HG02938 (cell line): ENCODE measurements at regions not wholly inside any gene's neighbourhood (a gene's known extent, or its start where the extent isn't known, plus 50 kb on each side); places are given as distances from the start of the nearest gene placed in this dataset.

ENCODE experiments used
- ATAC-seq: cut with Tn5 transposase; IDR thresholded peaks from one replicate; pipeline ENCODE4 v1.9.1; 2021; ENCODE audit warnings: mild to moderate bottlenecking, moderate library complexity; ENCODE audit not compliant: unreplicated experiment

- no peak for ATAC-seq
Observed at GRCh38 chr11:70486731-70487130, 88.4 kb downstream of the CTTN start.

DNA sequence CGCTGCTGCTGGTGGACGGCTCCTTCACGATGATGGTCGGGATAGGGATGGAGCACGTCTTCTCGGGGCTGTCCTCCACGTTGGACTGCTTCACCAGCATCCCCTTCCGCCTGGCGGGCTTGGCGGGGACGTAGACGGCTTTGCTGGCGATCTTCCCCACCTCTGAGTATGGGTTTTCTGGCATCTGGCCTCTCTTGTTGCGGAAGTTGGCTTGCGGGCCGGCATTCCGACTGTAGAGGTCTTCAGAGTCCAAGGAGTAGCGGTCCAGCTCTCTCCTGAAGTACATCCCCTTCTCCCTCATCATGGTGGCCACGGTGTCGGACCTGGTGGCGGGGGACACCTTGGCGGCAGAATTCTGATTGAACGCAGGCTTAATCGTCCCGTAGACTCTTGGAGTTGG lies 88.8 kb downstream of the CTTN start:
- ATAC-seq: no peak

DNA sequence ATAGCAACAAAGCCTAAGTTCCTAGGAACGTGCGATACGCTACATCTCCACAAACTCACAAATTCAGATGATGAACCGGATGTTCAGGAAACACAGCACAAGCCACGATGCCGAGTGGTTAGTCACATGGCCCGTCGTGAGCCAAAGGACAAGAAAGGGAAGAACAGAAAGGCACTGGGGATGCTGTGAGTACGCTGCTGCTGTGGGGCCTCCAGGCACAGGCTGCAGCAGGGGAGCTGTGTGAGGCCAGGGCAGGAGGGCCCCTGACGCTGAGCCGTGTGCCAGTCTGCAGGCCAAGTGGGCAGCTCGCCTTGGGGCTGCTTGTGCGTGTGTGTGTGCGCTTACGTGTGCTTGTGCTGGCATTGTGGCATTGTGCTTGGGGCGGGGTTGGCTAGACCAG lies 89.4 kb downstream of the CTTN start:
- ATAC-seq: no peak

- ATAC-seq: no peak
Observed at GRCh38 chr11:70488171-70488703, 89.9 kb downstream of the CTTN start.

GRCh38 chr11:70489276-70489675 lies 90.9 kb downstream of the CTTN start:
- no peak for ATAC-seq

DNA sequence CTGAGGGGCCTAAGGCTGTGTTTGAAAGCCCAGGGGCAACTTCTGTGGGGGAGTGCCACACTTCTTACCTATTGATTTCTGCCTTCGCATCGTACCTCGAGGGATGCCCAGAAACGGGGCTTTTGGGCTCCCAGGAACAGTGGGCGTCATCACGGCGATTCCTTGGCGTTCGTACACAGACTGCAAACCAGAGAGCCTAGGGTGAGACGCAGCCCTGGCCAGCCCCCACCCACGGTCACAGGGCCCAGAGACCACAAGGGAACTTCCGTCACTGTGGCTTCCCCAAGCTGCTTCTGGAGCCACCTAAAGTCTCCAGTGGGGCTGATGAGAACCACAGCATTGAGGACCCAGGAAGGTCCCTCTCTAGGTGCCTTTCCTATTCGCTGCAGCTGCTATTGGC lies 91.9 kb downstream of the CTTN start:
- ATAC-seq: no peak

- no peak for ATAC-seq
Observed at GRCh38 chr11:70490723-70491558, 92.6 kb downstream of the CTTN start.

DNA sequence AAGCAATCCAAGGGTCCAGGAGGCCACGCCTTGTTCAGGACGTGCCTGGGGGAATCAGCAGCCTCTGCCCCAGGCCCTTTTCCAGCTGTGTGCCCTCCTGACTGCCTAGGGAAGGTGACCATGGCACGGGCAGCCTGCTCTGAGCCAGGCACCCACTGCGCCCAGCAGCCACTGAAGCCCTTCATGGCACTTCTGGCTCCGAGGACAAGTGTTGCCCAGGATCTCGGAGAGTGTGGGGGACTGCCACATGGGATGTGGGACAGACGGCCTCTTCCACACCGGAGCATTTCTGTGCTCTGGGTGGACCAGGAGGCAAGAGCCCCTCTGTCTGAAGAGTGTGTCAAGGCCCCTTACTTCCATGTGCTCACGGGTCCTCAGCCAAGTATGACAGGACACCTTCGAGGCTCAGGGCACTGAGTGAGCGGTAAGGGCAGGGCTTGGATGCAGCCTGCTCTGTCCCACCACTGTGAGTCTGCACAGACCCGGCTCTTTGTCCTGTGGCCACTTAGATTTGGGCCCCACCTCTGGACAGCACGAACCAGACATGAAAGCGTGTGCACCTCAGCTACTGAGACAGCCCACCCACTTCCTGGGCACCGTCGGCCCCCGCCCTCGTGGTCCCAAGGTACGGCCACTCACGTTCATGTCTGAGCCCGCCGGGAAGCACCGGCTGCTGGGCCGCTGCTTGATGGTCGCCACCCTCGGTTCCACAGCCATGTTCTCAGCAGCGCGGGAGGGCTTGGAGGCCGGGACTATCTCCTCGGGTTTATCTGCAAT lies 93.6 kb downstream of the CTTN start:
- no peak for ATAC-seq

DNA sequence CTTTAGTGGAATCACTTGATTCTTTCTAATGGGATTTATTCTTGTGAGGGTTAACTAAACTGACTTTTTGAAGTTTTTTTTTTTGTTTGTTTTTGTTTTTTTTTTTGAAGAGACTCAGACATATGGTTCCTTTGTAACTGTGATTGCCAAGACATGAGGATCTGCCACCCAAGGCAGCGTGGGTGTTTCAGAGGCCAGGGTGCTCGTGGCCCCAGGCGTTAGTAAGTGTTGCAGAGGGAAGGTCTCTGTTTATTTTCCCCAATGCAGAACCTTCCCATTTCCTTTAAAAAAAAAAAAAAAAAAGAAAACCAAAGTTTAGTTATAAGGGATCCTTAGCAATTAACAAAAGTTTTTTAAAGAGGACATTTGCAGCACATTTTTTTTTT lies 94.8 kb downstream of the CTTN start:
- ATAC-seq: no peak

GRCh38 chr11:70493891-70494290 lies 95.6 kb downstream of the CTTN start:
- no peak for ATAC-seq

DNA sequence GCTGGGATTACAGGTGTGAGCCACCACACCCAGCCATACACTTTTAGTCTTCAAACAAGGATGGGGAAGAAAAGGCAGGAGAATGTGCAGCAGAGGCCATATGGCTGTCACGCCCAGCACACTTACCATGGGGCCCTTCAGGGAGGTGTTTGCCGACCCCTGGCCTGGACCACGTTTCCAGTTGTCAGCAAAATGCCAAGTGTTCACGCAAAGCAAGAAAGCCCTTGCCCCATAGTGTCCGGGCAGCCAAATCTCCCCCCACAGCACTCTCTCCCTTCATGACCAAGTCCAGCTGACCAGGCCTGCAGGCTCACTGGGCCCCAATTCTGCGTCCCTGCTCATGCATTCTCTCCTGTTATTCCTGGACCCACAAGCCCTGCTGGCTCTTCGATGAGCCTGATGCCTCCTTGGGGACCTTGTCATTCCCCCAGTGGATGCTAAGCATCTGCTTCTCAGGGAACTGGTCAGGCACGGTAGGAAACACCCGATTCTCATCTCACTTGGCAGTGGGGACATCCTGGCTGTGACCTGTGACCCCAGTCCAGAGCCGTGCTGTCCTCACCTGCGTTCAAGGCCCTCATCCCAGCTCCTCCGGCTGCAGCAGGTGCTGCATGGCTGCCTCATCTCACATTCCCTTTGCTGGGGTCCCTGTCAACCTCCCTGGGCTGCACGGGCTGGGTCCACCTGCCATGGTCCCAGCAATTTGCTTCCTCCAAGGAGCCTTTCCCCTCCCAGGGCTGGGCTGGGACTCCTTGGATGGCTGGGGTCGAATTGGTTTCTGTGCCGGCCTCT lies 96.4 kb downstream of the CTTN start:
- no peak for ATAC-seq

DNA sequence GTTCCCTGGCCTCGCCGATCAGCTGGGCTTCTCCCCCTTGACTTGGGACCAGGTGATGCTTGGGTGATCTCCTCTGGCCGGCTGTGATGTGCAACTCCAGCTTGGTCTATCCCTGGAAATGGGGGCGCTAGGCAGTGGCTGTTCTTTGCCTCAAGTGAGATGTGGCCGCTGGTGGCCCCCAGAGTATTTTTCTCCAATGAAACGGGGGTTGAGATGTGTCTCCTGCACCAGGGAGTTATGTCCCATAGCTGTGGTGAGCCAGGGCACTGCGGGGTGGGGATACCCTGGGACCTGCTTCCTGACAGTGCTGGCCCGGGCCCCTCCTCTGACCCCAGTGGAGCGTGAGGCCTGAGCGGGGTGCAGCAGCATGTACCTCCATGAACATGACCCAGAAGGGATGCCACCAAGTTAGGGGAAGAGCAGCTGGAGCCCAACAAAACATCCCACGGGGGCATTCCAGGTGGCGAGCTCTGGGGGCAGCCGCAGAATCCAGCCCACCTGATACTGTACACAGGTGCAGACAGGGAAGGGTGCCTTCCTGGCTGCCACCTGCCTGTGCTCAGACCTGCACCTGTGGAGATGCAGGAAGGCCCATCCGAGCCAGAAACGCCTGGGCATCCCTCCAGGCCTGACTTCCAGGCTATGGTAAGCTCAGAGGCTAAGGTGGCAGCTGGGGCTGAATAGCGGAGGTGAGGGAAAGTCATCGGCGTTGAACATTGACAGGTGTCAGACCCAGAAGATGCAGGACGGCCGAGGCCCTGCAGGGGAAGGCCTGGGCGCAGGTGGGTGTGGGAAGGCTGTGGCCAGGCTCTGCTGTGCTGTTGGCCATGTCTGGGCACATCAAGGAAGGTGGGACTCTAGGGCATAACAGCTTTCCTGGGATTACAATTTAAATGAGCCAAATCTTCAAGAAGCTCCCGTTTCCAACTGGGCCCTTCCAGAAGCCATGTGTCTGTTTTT lies 97.3 kb downstream of the CTTN start:
- no peak for ATAC-seq

DNA sequence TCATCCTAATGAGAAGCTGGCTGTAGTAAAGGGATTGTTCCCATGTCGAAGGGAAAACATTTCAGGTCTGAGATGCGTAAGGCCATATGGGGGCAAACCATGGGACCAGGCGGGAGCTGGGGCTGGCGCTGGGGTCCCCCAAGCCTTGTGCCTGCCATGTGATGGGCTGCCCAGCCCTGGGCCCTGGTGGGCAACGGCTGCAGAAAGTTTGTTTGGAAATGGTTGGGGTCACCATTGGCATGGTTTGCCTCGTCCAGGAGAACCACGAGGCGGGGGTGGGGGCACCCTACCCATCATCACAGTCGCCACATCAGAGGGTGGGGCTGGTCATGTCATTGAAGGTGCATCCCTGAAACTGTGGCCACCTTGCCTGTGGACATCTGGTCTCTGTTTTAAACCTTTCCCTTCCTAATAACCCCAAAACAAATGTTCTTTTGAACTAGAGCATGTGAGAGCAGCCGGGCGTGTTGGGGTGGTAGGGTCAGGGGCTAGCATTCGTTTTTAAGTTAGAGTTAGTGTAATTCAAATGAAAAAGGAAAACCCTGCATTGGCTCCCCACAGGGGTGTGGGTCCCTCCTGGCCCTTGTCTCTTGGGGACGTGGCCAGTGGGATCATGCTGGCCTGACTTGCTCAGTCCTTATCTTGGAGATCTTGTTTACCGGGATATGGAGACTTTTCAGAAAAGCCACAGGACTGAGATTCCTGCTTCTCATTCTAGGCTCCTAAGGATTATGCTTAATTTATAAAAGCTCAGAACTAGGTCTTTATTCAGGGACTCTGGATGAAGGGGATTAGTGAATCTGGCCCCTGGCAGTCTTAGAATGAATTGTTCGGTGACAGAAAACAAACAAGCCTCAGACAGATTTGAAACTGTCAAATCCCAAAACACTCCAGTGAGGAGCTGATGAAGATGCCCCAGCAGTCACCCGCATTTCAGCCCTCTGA lies 98.5 kb downstream of the CTTN start:
- ATAC-seq: no peak

GRCh38 chr11:70497536-70498075 lies 99.3 kb downstream of the CTTN start:
- ATAC-seq: no peak

GRCh38 chr11:70498171-70498571 lies 99.8 kb downstream of the CTTN start:
- no peak for ATAC-seq

DNA sequence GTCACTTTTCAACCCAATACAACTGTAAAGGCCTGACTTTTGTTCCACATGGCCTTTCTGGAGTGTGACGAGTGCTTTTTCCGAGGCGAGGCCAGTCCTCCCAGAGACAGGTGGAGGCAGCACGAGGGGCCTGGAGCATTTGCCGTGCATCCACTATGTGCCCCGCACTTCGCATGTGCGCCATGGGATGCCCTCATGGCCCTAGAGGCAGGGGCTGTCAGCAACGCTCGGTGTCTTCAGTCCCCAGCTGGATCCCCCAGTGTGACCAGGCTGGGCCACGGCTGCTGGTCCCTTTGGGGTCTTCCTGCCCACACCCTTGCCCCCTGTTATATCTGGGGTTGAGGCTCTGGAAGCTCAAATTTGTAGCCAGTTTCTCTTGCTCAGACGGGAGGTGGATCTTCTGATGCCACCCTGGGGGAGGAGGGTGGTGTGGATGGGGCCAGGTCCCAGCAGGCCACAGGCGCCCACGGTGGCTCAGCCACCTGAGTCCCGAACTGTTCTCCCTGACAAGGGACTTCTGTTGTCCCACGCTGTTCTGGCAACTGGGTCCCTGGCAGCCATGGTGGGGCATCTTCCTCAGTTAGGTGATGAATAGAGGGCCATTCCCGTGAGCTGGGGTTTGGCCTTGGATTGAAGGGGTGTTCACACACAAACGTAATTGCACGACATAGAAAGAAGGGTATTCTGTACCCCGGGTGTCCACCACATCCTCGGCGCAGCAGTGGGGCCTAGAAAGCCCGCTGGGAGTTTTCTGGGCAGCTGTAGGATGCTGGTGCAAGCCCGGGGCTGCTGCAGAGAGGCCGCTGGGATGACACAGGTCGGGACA lies 100.9 kb downstream of the CTTN start:
- no peak for ATAC-seq

- no peak for ATAC-seq
Observed at GRCh38 chr11:70500076-70500847, 101.9 kb downstream of the CTTN start.
